ENCODE measurements at regions not wholly inside any gene's neighbourhood (a gene's known extent, or its start where the extent isn't known, plus 50 kb on each side); places are given as distances from the start of the nearest gene placed in this dataset.
"Not testable (repeated sequence)": the region's sequence is repeated elsewhere in the genome, so short reads cannot be mapped to it uniquely, and the experiment has no call there.

- H3K27me3 ChIP-seq (ENCODE audit: control insufficient read depth, insufficient read depth, low read length) = peaks cover 3% of the 10 kb centered on the region
- H3K4me3 ChIP-seq (ENCODE audit: low read depth, low read length) = no peak overlapping the region
- H3K36me3 ChIP-seq (ENCODE audit: control insufficient read depth, insufficient read depth, low read length) = no peaks in the 10 kb centered on the region
- TF ChIP-seq CTCF (IDR thresholded peaks at IDR 0.05; ENCODE audit: insufficient read depth, low read length, severe bottlenecking) = no peak
- DNase-seq (ENCODE audit: low read depth) (no peak), FAIRE-seq (no peak)
These were observed 113.6 kb upstream of the PCLO start for GRCh38 chr7:83276250-83276649.

- no peaks in the 10 kb centered on the region for H3K36me3 ChIP-seq (ENCODE audit: control insufficient read depth, insufficient read depth, low read length)
- no peak overlapping the region for H3K4me3 ChIP-seq (ENCODE audit: low read depth, low read length)
- no peak for FAIRE-seq
- DNase-seq (ENCODE audit: low read depth) = no peak
- TF ChIP-seq CTCF (IDR thresholded peaks at IDR 0.05; ENCODE audit: insufficient read depth, low read length, severe bottlenecking) = no peak
- peaks cover 3% of the 10 kb centered on the region for H3K27me3 ChIP-seq (ENCODE audit: control insufficient read depth, insufficient read depth, low read length)
These were observed 111.0 kb upstream of the PCLO start for GRCh38 chr7:83273699-83274098.

- peak; percentile 57 for TF ChIP-seq CTCF (IDR thresholded peaks at IDR 0.05; ENCODE audit: insufficient read depth, low read length, severe bottlenecking)
- Histone ChIP-seq H3K36me3 (ENCODE audit: control insufficient read depth, insufficient read depth, low read length) (no peaks in the 10 kb centered on the region), H3K27me3 (ENCODE audit: control insufficient read depth, insufficient read depth, low read length) (no peaks in the 10 kb centered on the region), H3K4me3 (ENCODE audit: low read depth, low read length) (no peak overlapping the region)
- no peak for FAIRE-seq
- peak; percentile 57 for DNase-seq (ENCODE audit: low read depth)
These were observed 108.8 kb upstream of the PCLO start for GRCh38 chr7:83271212-83272099.

- Histone ChIP-seq H3K27me3 (ENCODE audit: control insufficient read depth, insufficient read depth, low read length) (no peaks in the 10 kb centered on the region), H3K36me3 (ENCODE audit: control insufficient read depth, insufficient read depth, low read length) (no peaks in the 10 kb centered on the region), H3K4me3 (ENCODE audit: low read depth, low read length) (no peak overlapping the region)
- DNase-seq (ENCODE audit: low read depth) = no peak
- TF ChIP-seq CTCF (IDR thresholded peaks at IDR 0.05; ENCODE audit: insufficient read depth, low read length, severe bottlenecking) = no peak
- FAIRE-seq = no peak
These were observed 107.7 kb upstream of the PCLO start for GRCh38 chr7:83270407-83270806.

- DNase-seq (ENCODE audit: low read depth) = no peak
- no peak for TF ChIP-seq CTCF (IDR thresholded peaks at IDR 0.05; ENCODE audit: insufficient read depth, low read length, severe bottlenecking)
- no peaks in the 10 kb centered on the region for H3K27me3 ChIP-seq (ENCODE audit: control insufficient read depth, insufficient read depth, low read length)
- no peaks in the 10 kb centered on the region for H3K36me3 ChIP-seq (ENCODE audit: control insufficient read depth, insufficient read depth, low read length)
- FAIRE-seq = no peak
- H3K4me3 ChIP-seq (ENCODE audit: low read depth, low read length) = no peak overlapping the region
These were observed 104.5 kb upstream of the PCLO start for GRCh38 chr7:83267141-83267631.

- H3K36me3 ChIP-seq (ENCODE audit: control insufficient read depth, insufficient read depth, low read length); H3K4me3 ChIP-seq (ENCODE audit: low read depth, low read length); FAIRE-seq; H3K27me3 ChIP-seq (ENCODE audit: control insufficient read depth, insufficient read depth, low read length): not testable (repeated sequence)
- DNase-seq (ENCODE audit: low read depth) = peak; percentile 67
These were observed 100.9 kb upstream of the PCLO start for GRCh38 chr7:83263442-83264034.
